22Rv1 (cell line): ENCODE measurements at regions not wholly inside any gene's neighbourhood (a gene's known extent, or its start where the extent isn't known, plus 50 kb on each side); places are given as distances from the start of the nearest gene placed in this dataset.

Experiments used
- H3K27ac ChIP-seq: fragments of 450-650 bp; 2 replicates; pipeline ENCODE4 v1.5.1; 2017
- ZFX ChIP-seq: fragments of 450-650 bp; IDR thresholded peaks from 2 replicates; pipeline ENCODE4 v1.6.1; 2017; ENCODE audit warnings: antibody characterized with exemption, borderline replicate concordance
- TF ChIP-seq, protein P1 (sequence below): fragments of 450-650 bp; IDR thresholded peaks from 2 replicates; pipeline ENCODE4 v1.5.1; 2017; ENCODE audit warnings: mild to moderate bottlenecking

DNA sequence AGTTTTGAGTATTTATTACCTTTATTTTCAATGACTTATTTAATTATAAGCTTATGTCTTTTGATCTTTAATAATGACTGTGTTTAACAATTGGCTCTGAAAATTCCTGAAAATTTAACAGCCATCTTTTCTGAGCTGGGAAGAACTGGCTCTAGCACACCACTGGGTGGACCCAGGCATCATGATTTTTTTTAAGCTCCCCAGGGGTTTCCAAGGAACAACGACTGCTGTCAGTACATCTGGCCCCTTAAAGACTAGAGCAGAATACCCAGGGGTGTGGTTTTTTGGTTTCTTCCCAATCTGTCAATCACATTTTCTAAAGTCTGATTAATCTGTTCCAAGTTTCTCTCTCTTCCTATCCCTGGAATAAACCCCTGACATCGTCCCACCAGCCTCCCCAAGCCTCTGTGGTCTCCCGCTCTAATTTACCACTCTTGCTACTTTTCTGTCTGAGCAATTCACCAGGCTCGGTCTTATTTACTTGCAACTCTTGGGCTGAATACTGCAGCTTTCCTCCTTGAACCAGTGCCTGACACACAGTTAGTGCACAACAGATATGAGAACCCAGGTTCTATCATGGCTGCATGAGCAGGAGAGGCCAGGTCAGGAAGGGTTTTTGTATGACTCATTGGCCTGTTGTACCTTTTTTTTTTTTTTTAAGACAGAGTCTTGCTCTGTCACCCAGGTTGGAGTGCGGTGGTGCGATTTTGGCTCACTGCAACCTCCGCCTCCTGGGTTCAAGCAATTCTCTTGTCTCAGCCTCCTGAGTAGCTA is 321.9 kb downstream of the ZSWIM6 start:
- TF ChIP-seq, protein P1, sequence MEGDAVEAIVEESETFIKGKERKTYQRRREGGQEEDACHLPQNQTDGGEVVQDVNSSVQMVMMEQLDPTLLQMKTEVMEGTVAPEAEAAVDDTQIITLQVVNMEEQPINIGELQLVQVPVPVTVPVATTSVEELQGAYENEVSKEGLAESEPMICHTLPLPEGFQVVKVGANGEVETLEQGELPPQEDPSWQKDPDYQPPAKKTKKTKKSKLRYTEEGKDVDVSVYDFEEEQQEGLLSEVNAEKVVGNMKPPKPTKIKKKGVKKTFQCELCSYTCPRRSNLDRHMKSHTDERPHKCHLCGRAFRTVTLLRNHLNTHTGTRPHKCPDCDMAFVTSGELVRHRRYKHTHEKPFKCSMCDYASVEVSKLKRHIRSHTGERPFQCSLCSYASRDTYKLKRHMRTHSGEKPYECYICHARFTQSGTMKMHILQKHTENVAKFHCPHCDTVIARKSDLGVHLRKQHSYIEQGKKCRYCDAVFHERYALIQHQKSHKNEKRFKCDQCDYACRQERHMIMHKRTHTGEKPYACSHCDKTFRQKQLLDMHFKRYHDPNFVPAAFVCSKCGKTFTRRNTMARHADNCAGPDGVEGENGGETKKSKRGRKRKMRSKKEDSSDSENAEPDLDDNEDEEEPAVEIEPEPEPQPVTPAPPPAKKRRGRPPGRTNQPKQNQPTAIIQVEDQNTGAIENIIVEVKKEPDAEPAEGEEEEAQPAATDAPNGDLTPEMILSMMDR = no peak
- TF ChIP-seq ZFX = no peak
- no peak overlapping the region for H3K27ac ChIP-seq

DNA sequence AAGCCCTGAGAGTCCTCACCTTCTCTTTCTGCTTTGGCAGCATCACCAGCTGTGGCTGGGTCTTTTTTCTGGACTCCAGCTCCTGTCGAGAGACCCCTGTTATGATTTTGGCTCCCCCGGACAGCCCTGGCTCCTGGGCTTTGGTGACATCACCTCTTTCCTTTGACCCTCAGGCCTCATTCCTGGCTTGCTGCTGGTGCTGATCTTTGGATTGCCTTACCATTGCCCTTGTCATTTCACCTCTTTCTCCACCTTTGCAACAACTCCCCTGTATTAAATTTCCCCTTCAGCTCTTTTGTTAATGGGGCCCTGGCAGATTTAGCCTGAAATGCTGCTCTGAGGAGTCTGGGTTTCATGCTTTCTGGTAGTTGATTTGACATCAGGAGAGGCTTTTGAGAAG is 322.8 kb downstream of the ZSWIM6 start:
- no peak overlapping the region for H3K27ac ChIP-seq
- TF ChIP-seq, protein P1 = no peak
- TF ChIP-seq ZFX = no peak

DNA sequence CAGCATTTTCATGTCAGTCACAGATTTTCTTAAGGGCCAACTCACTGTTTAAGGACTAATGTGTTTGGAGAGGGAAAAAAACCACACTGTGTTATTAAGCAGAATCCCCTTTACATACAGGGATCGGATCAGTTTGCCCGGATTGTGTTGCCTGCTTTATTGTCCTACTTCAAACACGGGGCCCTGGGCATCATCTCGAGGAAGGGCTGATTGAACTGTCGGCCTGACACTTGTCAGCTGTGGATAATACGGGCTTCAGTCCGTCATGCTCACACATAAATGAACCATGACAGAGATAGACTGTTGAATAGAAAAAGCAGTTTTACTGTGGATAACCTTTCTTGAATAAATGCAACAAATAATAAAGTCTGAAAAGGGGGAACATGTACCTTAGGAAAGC is 325.0 kb downstream of the ZSWIM6 start:
- H3K27ac ChIP-seq = no peak overlapping the region
- no peak for TF ChIP-seq ZFX
- TF ChIP-seq, protein P1 = no peak

DNA sequence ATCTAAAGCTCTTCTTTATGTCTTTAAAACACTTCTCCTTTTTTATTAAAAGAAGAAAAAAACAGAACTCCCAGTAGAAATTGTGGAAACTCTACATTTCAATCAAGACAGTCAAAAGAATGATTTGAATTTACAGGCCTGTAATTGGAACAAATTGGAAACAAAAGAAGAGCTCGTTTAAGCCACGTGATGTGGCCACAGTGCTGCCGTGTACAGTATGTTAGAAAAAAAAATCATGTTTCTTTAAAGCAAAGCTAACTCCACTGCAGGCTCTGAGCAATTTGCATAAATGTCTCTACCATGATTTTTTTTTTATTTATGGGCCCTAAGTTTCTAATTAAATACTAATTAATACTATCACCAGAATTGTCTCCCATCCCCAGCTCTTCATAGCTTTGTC is 325.6 kb downstream of the ZSWIM6 start:
- H3K27ac ChIP-seq = no peak overlapping the region
- TF ChIP-seq, protein P1 = no peak
- no peak for TF ChIP-seq ZFX

DNA sequence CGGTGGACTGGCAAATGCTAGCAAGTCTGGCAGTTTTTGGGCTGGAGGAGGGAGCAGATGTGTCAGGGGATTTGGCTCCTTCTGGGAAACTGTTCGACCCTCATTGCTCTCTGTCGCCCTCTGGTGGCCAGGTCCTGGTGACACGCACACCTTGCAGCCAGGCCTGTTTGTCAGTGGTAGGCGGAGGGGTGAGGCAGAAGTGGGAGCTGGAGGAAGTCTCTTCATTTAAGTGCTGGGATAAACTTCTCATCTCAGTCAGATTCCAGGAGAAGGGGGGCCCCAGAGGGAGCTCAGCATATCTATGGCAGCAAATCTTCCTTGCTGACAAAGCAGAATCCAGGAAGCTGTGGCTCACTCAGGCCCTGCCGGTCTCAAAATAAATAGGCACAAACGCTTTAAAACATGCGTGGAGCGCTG is 326.5 kb downstream of the ZSWIM6 start:
- TF ChIP-seq ZFX = no peak
- TF ChIP-seq, protein P1 = peak; percentile 96
- no peak overlapping the region for H3K27ac ChIP-seq

DNA sequence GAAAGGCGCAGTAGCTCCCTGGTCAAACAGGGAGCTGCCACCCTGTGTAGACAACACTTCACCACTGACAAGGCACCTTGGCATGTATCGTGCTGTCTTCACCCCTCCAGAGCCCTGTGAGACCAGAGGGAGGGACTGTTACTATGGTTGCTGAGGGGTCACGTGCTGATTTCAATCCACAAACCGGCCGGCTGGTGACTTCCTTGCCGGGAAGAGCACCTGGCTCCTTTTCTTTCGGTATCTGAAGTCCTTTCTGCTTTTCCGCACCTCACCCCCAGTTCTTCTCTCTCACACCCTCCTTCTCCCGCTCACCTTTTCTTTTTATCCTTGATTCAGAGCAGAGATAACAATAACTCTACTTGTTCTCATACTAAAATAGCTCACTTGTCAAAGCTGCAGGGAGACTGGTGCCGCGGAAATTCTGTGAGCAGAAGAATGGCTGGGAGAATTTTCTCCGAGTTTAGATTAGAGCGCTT is 327.2 kb downstream of the ZSWIM6 start:
- no peak overlapping the region for H3K27ac ChIP-seq
- no peak for TF ChIP-seq ZFX
- TF ChIP-seq, protein P1 = no peak

DNA sequence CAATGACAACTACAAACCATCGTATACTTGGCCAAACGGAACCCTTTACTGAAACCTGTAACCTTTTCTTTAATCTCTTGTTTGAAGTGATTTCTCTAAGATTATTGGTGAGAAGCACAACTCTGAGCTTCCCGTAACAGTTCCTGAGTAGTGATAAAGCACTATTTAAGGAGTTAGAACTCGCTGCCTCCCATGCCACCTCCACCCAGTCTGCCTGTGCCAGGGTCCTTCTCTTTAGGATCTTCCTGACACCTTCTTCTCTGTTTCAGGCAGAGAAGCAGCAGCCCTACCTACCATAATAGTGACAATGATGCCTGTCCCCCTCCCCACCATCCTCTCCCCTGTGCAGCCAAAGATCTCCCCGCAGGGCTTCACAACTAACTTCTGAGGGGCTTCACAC is 330.6 kb downstream of the ZSWIM6 start:
- TF ChIP-seq, protein P1 = no peak
- no peak for TF ChIP-seq ZFX
- H3K27ac ChIP-seq = no peak overlapping the region
